Prostate gland (tissue), 2 donors: ENCODE measurements at regions not wholly inside any gene's neighbourhood (a gene's known extent, or its start where the extent isn't known, plus 50 kb on each side); places are given as distances from the start of the nearest gene placed in this dataset.

ENCODE experiments used
- POLR2A ChIP-seq: fragments of 450-650 bp; IDR thresholded peaks from one replicate; pipeline ENCODE4 v1.6.1; 2016; ENCODE audit warnings: antibody characterized with exemption, mild to moderate bottlenecking
- POLR2AphosphoS5 ChIP-seq: sonication (generic); formaldehyde crosslinking; IDR thresholded peaks from one replicate; pipeline ENCODE4 v1.6.1; 2017; ENCODE audit warnings: antibody characterized with exemption
- TF ChIP-seq, protein P1 (sequence below), 4 experiments: fragments of 200-600 bp in 2 of 4; fragments of 450-650 bp in 2 of 4; sonication (generic) in 2 of 4; IDR thresholded peaks; 1 replicate in 3 of 4; 2 replicates in 1 of 4; pipeline ENCODE4 v1.5.1; 2016 to 2019; ENCODE audit warnings: antibody characterized with exemption in 4 of 4, mild to moderate bottlenecking in 2 of 4, moderate library complexity in 2 of 4

DNA sequence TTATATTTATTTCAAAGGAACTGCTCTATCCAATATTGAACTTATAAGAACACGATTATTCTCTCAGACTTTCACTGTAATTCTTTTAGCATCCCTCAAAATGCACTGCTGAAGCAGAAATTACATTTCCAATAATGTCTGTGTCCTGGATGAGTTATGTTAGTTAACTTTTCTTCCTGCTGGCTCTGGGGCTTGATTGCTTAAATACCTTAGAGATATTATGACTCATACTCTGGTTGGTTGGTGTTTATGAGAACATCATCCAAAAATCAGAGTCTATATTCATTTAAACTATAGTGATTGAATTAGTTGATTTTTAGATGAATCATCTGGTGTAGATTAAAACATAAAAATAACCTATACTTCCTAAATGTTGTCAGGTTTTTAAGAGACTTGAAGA, 246.3 kb upstream of the VWC2 start:
- TF ChIP-seq, protein P1, sequence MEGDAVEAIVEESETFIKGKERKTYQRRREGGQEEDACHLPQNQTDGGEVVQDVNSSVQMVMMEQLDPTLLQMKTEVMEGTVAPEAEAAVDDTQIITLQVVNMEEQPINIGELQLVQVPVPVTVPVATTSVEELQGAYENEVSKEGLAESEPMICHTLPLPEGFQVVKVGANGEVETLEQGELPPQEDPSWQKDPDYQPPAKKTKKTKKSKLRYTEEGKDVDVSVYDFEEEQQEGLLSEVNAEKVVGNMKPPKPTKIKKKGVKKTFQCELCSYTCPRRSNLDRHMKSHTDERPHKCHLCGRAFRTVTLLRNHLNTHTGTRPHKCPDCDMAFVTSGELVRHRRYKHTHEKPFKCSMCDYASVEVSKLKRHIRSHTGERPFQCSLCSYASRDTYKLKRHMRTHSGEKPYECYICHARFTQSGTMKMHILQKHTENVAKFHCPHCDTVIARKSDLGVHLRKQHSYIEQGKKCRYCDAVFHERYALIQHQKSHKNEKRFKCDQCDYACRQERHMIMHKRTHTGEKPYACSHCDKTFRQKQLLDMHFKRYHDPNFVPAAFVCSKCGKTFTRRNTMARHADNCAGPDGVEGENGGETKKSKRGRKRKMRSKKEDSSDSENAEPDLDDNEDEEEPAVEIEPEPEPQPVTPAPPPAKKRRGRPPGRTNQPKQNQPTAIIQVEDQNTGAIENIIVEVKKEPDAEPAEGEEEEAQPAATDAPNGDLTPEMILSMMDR (IDR thresholded peaks at IDR 0.05), result no peak
- no peak for TF ChIP-seq POLR2A
- no peak for TF ChIP-seq POLR2AphosphoS5
